GM08714 (cell line): ENCODE measurements at regions not wholly inside any gene's neighbourhood (a gene's known extent, or its start where the extent isn't known, plus 50 kb on each side); places are given as distances from the start of the nearest gene placed in this dataset.
"Not testable (repeated sequence)": the region's sequence is repeated elsewhere in the genome, so short reads cannot be mapped to it uniquely, and the experiment has no call there.

ENCODE experiments used
- H3K4me3 ChIP-seq: fragments of 200-500 bp; sonication (Bioruptor generic); 2 replicates; pipeline ENCODE4 v1.5.1; 2014; ENCODE audit warnings: mild to moderate bottlenecking, low read length, inconsistent platforms
- ZNF274 ChIP-seq: IDR thresholded peaks from 2 replicates; pipeline ENCODE4 v1.6.1; 2012; ENCODE audit warnings: mild to moderate bottlenecking, low read depth, low read length

- TF ChIP-seq ZNF274, result no peak
- no peak overlapping the region for H3K4me3 ChIP-seq
Observed at GRCh38 chr20:54759589-54759988, 284.2 kb downstream of the DOK5 start.

DNA sequence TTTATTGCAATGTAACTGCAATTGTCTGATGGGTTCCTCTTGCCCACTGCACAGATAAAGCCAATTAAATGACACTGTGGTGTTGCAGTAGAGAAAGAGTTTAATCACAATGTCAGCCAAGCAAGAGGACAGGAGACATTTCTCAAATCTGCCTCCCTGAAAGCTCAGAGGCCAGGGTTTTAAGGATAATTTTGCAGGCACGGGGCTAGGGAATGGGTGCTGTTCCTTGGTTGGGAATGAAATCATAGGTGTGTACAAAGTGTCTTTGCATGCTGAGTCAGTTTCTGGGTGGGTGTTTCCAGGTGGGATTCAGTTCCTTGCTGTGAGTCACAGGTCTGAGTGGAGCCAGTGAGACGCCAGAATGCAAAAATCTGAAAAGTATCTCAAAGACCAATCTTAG, 271.4 kb downstream of the DOK5 start:
- no peak for TF ChIP-seq ZNF274
- H3K4me3 ChIP-seq, result no peak overlapping the region

- no peak for TF ChIP-seq ZNF274
- H3K4me3 ChIP-seq, result no peak overlapping the region
Observed at GRCh38 chr20:54745780-54746179, 270.4 kb downstream of the DOK5 start.

- no peak overlapping the region for H3K4me3 ChIP-seq
- TF ChIP-seq ZNF274, result no peak
Observed at GRCh38 chr20:54744097-54744496, 268.7 kb downstream of the DOK5 start.

DNA sequence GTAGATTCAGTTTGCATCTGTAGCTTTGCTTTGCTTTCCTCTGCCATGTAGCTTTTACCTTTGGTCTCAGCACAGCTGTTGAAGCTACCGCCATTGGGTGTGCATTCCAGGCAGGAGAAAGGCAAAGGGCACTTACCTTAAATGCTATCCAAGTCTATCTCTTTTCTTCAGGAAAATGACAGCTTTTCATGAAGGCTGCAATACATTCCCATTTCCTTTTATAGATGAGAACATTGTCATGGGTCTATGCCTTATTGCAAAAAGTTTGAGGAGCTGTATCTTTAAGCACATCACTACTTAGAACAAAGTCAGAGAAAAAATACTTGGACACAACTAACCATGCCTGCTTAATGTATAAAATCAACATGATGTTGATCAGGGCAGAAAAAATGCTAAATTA, 266.8 kb downstream of the DOK5 start:
- no peak for TF ChIP-seq ZNF274
- no peak overlapping the region for H3K4me3 ChIP-seq

DNA sequence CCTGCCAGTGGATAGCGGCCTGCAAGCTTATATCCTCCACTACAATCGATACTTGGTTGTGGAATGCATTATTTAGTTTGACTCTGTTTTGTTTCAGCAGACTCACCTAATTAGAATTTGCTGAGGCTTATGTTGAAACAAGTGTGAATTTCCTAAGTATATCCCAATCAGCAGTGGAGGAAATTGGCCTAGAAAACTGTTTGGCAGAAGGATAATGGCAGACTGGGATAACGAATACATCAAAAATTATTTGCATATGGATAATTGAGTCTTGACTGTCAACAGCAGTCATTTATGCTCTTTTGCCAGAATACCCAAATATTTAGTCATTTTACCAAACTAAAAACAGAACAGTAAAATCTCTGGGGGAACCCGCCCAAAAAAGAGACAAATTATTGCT, 261.0 kb downstream of the DOK5 start:
- H3K4me3 ChIP-seq, result no peak overlapping the region
- no peak for TF ChIP-seq ZNF274

GRCh38 chr20:54733687-54734086, 258.3 kb downstream of the DOK5 start:
- no peak for TF ChIP-seq ZNF274
- no peak overlapping the region for H3K4me3 ChIP-seq

- no peak for TF ChIP-seq ZNF274
- H3K4me3 ChIP-seq, result no peak overlapping the region
Observed at GRCh38 chr20:54727490-54727889, 252.1 kb downstream of the DOK5 start.

DNA sequence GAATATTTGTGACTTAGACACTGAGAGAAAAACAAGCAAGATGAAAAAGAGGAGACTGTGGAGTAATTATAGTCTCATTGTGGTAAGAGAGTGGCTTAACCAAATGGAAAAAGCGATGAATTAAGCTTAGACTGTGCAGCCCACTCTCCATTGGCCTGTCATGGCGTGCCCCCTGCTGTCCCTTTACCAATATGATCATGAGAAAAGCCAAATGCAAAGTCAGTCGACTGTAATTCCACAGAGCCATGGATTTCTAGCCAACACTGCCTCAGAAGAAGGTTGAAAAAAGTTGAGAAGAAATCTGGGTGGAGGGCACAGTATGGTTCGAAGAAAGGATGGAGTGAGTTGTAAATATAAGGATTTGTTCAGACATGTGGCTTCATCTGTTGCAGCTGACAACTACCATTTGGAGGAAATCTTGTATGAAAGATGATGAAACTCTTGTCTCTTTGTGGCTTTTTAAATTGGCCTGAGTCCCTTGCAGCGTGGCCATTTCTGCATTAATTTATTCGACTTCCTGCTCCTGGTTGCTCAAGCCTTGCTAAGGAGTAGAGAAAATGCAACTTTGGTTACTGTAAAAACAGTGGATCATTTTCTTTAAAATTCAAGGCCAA, 251.4 kb downstream of the DOK5 start:
- TF ChIP-seq ZNF274, result no peak
- no peak overlapping the region for H3K4me3 ChIP-seq

GRCh38 chr20:54725266-54725665, 249.9 kb downstream of the DOK5 start:
- not testable (repeated sequence) for H3K4me3 ChIP-seq

- TF ChIP-seq ZNF274, result no peak
- no peak overlapping the region for H3K4me3 ChIP-seq
Observed at GRCh38 chr20:54723723-54724122, 248.3 kb downstream of the DOK5 start.

DNA sequence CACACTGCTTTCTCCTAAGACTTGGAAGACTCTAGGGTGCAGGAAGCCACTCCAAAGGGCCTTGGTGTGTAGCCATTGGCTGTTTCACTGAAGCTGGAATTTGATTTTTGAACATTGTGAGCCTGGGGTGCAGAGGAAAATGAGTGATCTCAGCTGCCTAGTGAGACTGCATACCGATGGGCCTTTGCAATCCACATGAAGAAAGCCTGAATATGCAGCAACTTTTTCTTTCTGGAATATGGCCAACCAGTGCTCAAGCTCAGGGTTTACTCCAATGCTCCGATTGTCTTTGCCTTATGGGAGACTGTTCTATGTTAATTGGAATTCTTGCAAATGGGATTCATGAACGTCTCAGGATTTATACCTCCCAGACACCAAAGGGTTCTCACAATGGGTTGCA, 242.6 kb downstream of the DOK5 start:
- H3K4me3 ChIP-seq, result no peak overlapping the region
- TF ChIP-seq ZNF274, result no peak

- H3K4me3 ChIP-seq, result no peak overlapping the region
- no peak for TF ChIP-seq ZNF274
Observed at GRCh38 chr20:54716790-54717189, 241.4 kb downstream of the DOK5 start.

DNA sequence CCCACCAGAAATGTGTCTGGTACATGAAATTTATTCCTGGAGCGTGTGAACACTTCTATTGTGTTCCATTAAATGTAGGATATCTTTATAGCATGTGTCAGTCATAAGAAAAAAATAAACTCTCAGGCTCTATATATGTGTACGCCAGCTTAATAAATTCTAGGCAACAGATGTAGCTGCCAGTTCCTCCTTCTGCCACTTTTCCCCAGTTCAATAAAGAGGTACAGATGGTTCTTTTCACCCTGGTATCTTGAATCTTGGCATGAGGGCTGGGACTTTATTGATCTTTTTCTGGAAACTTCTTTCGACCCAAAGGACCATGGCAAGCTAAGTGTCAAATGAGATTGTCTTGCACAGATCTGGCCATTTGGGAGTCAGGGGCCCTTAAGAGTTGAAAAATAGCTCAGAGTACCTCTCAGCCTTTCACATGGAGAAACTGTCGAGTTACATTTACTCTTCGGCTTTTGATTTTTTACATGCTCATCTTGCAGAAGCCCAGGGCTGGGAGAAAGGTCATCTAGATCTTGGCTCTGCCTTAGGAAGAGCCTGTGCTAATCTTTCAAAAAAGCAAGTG, 240.9 kb downstream of the DOK5 start:
- no peak for TF ChIP-seq ZNF274
- H3K4me3 ChIP-seq, result no peak overlapping the region

GRCh38 chr20:54714817-54715216, 239.4 kb downstream of the DOK5 start:
- no peak overlapping the region for H3K4me3 ChIP-seq
- no peak for TF ChIP-seq ZNF274

DNA sequence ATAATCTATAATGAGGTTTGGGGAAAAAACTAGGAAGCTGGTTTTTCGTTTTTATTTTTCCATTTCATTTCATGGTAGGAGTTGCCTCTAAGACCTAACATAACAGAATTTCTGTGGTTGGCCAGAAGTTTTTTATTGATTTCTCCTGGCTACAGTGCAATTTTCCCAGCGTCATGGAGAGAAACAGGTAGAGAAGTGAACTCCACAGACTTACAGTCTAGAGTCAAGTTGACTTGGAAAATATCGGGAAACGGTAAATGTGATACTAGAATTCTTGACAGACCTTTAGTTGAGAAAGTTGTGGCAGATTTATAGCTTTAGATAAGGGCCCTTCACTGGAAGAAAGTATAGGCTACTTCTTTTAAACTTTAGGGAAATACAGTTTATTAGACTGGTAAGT, 238.3 kb downstream of the DOK5 start:
- no peak for TF ChIP-seq ZNF274
- H3K4me3 ChIP-seq, result no peak overlapping the region
